PC-9 (cell line): ENCODE measurements at regions not wholly inside any gene's neighbourhood (a gene's known extent, or its start where the extent isn't known, plus 50 kb on each side); places are given as distances from the start of the nearest gene placed in this dataset.
"Not testable (repeated sequence)": the region's sequence is repeated elsewhere in the genome, so short reads cannot be mapped to it uniquely, and the experiment has no call there.

Source experiments
- BruUV-seq: library from RNA; stranded (reverse); fragments of 400-500 nt; replicated peaks from 2 replicates; lab custom pipeline; 2021; lab: Mats Ljungman, UMichigan
- CTCF ChIA-PET: fragments of 300-600 bp; sonication (Branson Sonifier 250); formaldehyde crosslinking; loops from one replicate; lab custom pipeline; 2022; ENCODE audit warnings: antibody characterized with exemption; lab: Charles Lee
- POLR2A ChIA-PET: fragments of 300-600 bp; sonication (Branson Sonifier 250); formaldehyde crosslinking; loops from one replicate; lab custom pipeline; 2022; ENCODE audit warnings: antibody characterized with exemption; ENCODE audit not compliant: unreplicated experiment; lab: Charles Lee
- DNase-seq, 2 experiments: peaks; one replicate each; pipeline versions ENCODE4 v3.0.0 to v3.0.0-alpha.2; 2015 to 2022; ENCODE audit warnings: mixed read lengths in 1 of 2
- H2AFZ ChIP-seq: fragments of 200-600 bp; sonication (generic); 2 replicates; pipeline ENCODE4 v1.8.1; 2017; ENCODE audit warnings: antibody characterized with exemption
- H3F3A ChIP-seq: fragments of 200-600 bp; sonication (generic); 2 replicates; pipeline ENCODE4 v1.8.1; 2017; ENCODE audit warnings: antibody characterized with exemption, mild to moderate bottlenecking, low read depth; ENCODE audit not compliant: insufficient read depth
- H3K27ac ChIP-seq: fragments of 200-600 bp; sonication (generic); 2 replicates; pipeline ENCODE4 v1.6.1; 2016; ENCODE audit warnings: mixed run types
- H3K27me3 ChIP-seq: fragments of 200-600 bp; sonication (generic); 2 replicates; pipeline ENCODE4 v1.6.1; 2016; ENCODE audit warnings: low read depth, mixed run types; ENCODE audit not compliant: insufficient read depth
- H3K36me3 ChIP-seq: fragments of 200-600 bp; sonication (generic); 2 replicates; pipeline ENCODE4 v1.6.1; 2016; ENCODE audit warnings: low read depth, mixed run types
- H3K4me1 ChIP-seq: fragments of 200-600 bp; sonication (generic); replicated peaks from 2 replicates; pipeline ENCODE4 v1.6.1; 2016; ENCODE audit warnings: mixed run types; ENCODE audit not compliant: insufficient read depth
- H3K4me2 ChIP-seq: fragments of 200-600 bp; sonication (generic); 2 replicates; pipeline ENCODE4 v1.6.1; 2017; ENCODE audit warnings: mixed run types
- H3K4me3 ChIP-seq: fragments of 200-600 bp; sonication (generic); 2 replicates; pipeline ENCODE4 v1.6.1; 2016; ENCODE audit warnings: mixed run types
- H3K79me2 ChIP-seq: fragments of 200-600 bp; sonication (generic); 2 replicates; pipeline ENCODE4 v1.6.1; 2017; ENCODE audit warnings: low read depth, mixed run types
- H3K9me2 ChIP-seq: fragments of 200-600 bp; sonication (generic); 2 replicates; pipeline ENCODE4 v1.8.1; 2017; ENCODE audit warnings: mild to moderate bottlenecking; ENCODE audit not compliant: insufficient read depth
- H3K9me3 ChIP-seq: fragments of 200-600 bp; sonication (generic); 2 replicates; pipeline ENCODE4 v1.8.1; 2016; ENCODE audit warnings: low read depth; ENCODE audit not compliant: insufficient read depth
- H4K20me1 ChIP-seq: fragments of 200-600 bp; sonication (generic); 2 replicates; pipeline ENCODE4 v1.8.1; 2017; ENCODE audit not compliant: insufficient read depth
- CTCF ChIP-seq: fragments of 200-600 bp; sonication (generic); conservative IDR thresholded peaks from 2 replicates; pipeline ENCODE4 v1.6.1; 2017; ENCODE audit warnings: mixed run types, antibody characterized with exemption, mild to moderate bottlenecking, moderate library complexity
- EZH2 ChIP-seq: fragments of 200-600 bp; sonication (generic); IDR thresholded peaks from 2 replicates; pipeline ENCODE4 v1.8.0; 2017; ENCODE audit warnings: antibody characterized with exemption, low read depth
- intact Hi-C: fragments of 100-400 bp; cut with micrococcal nuclease; formaldehyde crosslinking; loops from one replicate; pipeline ENCODE4 v1.10.0; 2022; ENCODE audit not compliant: unreplicated experiment

- H3K9me3 ChIP-seq: no peaks in the 10 kb centered on the region
- TF ChIP-seq CTCF: no peak
- TF ChIP-seq EZH2: no peak
- BruUV-seq: no TSS peak
These were observed 598.0 kb upstream of the AADAT start for GRCh38 chr4:170687751-170688150.

DNA sequence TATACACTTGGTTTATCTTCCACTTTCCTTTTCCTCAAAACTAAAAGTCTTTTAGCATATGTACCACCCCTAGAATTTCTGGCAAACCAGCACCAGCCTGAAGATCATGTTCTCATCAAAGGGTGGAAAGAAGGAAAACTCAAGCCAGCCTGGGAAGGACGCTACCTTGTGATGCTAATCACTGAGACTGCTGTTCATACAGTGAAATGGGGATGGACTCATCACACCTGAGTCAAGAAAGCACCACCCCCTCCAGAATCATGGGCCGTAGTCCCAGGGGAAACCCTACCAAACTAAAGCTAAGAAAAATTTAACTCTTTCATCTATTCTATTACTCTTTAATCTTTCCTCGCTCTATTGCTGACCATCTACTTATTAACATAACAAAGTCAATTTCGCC is 595.9 kb upstream of the AADAT start:
- H3K27ac ChIP-seq, H3K4me3 ChIP-seq, intact Hi-C loops, DNase-seq, POLR2A ChIA-PET, H3K4me1 ChIP-seq, H3K27me3 ChIP-seq, H2AFZ ChIP-seq, H3K36me3 ChIP-seq, CTCF ChIA-PET, BruUV-seq, H3K79me2 ChIP-seq, H4K20me1 ChIP-seq, H3F3A ChIP-seq, H3K4me2 ChIP-seq, H3K9me3 ChIP-seq, H3K9me2 ChIP-seq: not testable (repeated sequence)

More at GRCh38 chr4:170687751-170688150, 598.0 kb upstream of the AADAT start:
- POLR2A ChIA-PET: no interaction called here
- no peaks in the 10 kb centered on the region for H3K9me2 ChIP-seq
- H3K27ac ChIP-seq: no peak overlapping the region
- no peak for DNase-seq
- no peaks in the 10 kb centered on the region for H3F3A ChIP-seq
- no peaks in the 10 kb centered on the region for H4K20me1 ChIP-seq
- H3K4me1 ChIP-seq: no peaks in the 10 kb centered on the region
- H3K27me3 ChIP-seq: no peaks in the 10 kb centered on the region
- H2AFZ ChIP-seq: no peak overlapping the region
- no peaks in the 10 kb centered on the region for H3K36me3 ChIP-seq
- intact Hi-C loops: no loop called here
- H3K4me2 ChIP-seq: no peak overlapping the region
- CTCF ChIA-PET: no interaction called here
- no peak overlapping the region for H3K4me3 ChIP-seq
- H3K79me2 ChIP-seq: no peaks in the 10 kb centered on the region

GRCh38 chr4:170682558-170683294 is 593.0 kb upstream of the AADAT start:
- no peaks in the 10 kb centered on the region for H4K20me1 ChIP-seq
- TF ChIP-seq EZH2 (no peak), CTCF (no peak)
- no peak overlapping the region for H3K4me2 ChIP-seq
- ChIA-PET POLR2A (no interaction called here), CTCF (no interaction called here)
- no peak overlapping the region for H3K27ac ChIP-seq
- intact Hi-C loops: no loop called here
- no peaks in the 10 kb centered on the region for H3K79me2 ChIP-seq
- no peaks in the 10 kb centered on the region for H3K9me3 ChIP-seq
- H3K9me2 ChIP-seq: no peaks in the 10 kb centered on the region
- H3K4me1 ChIP-seq: no peaks in the 10 kb centered on the region
- H3F3A ChIP-seq: no peaks in the 10 kb centered on the region
- no peak overlapping the region for H2AFZ ChIP-seq
- no peak overlapping the region for H3K4me3 ChIP-seq
- no peaks in the 10 kb centered on the region for H3K36me3 ChIP-seq
- DNase-seq: no peak
- no peaks in the 10 kb centered on the region for H3K27me3 ChIP-seq
- no TSS peak for BruUV-seq

- H3K4me3 ChIP-seq, intact Hi-C loops, CTCF ChIA-PET, H3K79me2 ChIP-seq, H4K20me1 ChIP-seq, H3F3A ChIP-seq, H3K9me2 ChIP-seq, H3K4me1 ChIP-seq, H3K36me3 ChIP-seq, POLR2A ChIA-PET, H3K27ac ChIP-seq, H3K27me3 ChIP-seq, H2AFZ ChIP-seq, DNase-seq, H3K4me2 ChIP-seq, H3K9me3 ChIP-seq, BruUV-seq: not testable (repeated sequence)
These were observed 592.3 kb upstream of the AADAT start for GRCh38 chr4:170682087-170682486.
